Activated CD4-positive, alpha-beta memory T cell treated with anti-CD3 and anti-CD28 coated beads for 36 hours (primary cell): ENCODE measurements at regions not wholly inside any gene's neighbourhood (a gene's known extent, or its start where the extent isn't known, plus 50 kb on each side); places are given as distances from the start of the nearest gene placed in this dataset.
"Not testable (repeated sequence)": the region's sequence is repeated elsewhere in the genome, so short reads cannot be mapped to it uniquely, and the experiment has no call there.

Source experiments
- CTCF ChIA-PET: fragments of 350-600 bp; sonication (Branson Sonifier 250); formaldehyde crosslinking; loops from one replicate; lab custom pipeline; 2021; ENCODE audit warnings: antibody characterized with exemption, inconsistent platforms; lab: Charles Lee
- POLR2A ChIA-PET: fragments of 350-600 bp; sonication (Branson Sonifier 250); formaldehyde crosslinking; loops from one replicate; lab custom pipeline; 2021; ENCODE audit warnings: antibody characterized with exemption; lab: Charles Lee
- DNase-seq: peaks from one replicate; pipeline ENCODE4 v3.0.0-alpha.2; 2020
- H3K27ac Mint-ChIP-seq: one replicate; pipeline ENCODE4 v1.8.0; 2021; ENCODE audit warnings: mixed read lengths
- H3K27me3 Mint-ChIP-seq: one replicate; pipeline ENCODE4 v1.8.0; 2021; ENCODE audit warnings: mixed read lengths
- H3K36me3 Mint-ChIP-seq: one replicate; pipeline ENCODE4 v1.8.0; 2021; ENCODE audit warnings: mixed read lengths
- H3K4me1 Mint-ChIP-seq: one replicate; pipeline ENCODE4 v1.8.0; 2021; ENCODE audit warnings: low read depth, mixed read lengths
- H3K4me3 Mint-ChIP-seq: one replicate; pipeline ENCODE4 v1.8.0; 2021; ENCODE audit warnings: mild to moderate bottlenecking, mixed read lengths
- H3K9me3 Mint-ChIP-seq: one replicate; pipeline ENCODE4 v1.8.0; 2021; ENCODE audit warnings: mixed read lengths
- intact Hi-C: fragments of 100-400 bp; cut with micrococcal nuclease; formaldehyde crosslinking; loops from one replicate; pipeline ENCODE4 v1.15.1; 2023

DNA sequence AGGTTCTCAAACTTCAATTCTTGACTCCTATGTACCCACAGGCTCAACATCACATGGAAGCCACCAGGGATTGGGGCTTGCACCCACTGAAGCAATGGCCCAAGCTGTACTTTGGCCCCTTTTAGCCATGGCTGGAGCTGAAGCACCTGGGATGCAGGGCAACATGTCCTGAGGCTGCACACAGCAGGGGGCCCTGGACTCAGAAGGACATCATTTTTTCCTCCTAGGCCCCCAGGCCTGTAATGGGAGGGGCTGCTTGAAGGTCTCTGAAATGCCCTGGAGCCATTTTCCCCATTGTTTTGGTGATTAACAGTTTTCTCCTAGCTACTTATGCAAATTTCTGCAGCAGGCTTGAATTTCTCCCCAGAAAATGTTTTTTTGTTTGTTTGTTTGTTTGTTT lies 465.1 kb upstream of the PCDH10 start:
- Mint-ChIP-seq H3K9me3 (peaks cover 26% of the 10 kb centered on the region), H3K27ac (no peak overlapping the region), H3K4me1 (no peaks in the 10 kb centered on the region), H3K4me3 (no peak overlapping the region), H3K27me3 (no peaks in the 10 kb centered on the region), H3K36me3 (no peaks in the 10 kb centered on the region)
- intact Hi-C loops, result no loop called here
- POLR2A ChIA-PET, result no interaction called here
- CTCF ChIA-PET, result no interaction called here
- no peak for DNase-seq

GRCh38 chr4:132691026-132691425 lies 458.1 kb upstream of the PCDH10 start:
- no peaks in the 10 kb centered on the region for H3K27me3 Mint-ChIP-seq
- intact Hi-C loops, result no loop called here
- no peaks in the 10 kb centered on the region for H3K4me1 Mint-ChIP-seq
- no peak overlapping the region for H3K4me3 Mint-ChIP-seq
- no peaks in the 10 kb centered on the region for H3K36me3 Mint-ChIP-seq
- H3K9me3 Mint-ChIP-seq, result peaks cover 22% of the 10 kb centered on the region
- POLR2A ChIA-PET, result no interaction called here
- CTCF ChIA-PET, result no interaction called here
- DNase-seq, result no peak
- no peak overlapping the region for H3K27ac Mint-ChIP-seq

DNA sequence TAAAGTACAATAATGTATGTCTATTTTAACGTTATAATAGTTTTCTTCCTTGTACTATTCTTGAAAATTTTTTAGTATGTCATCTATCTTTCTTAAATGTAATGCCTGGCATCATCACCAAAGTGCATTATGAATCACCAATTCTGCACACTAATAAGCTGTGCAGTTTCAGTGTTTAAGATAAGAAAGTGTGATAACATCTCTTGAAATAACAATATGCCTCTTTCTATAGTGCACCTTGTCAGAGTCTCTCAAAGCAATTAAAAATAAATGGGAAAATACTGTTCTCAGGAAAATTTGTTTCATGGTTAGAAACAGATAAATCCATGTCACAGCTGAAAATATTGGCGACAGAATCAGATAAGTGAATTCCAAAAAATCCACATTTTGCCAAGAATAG lies 457.4 kb upstream of the PCDH10 start:
- H3K36me3 Mint-ChIP-seq, result no peaks in the 10 kb centered on the region
- intact Hi-C loops, result no loop called here

DNA sequence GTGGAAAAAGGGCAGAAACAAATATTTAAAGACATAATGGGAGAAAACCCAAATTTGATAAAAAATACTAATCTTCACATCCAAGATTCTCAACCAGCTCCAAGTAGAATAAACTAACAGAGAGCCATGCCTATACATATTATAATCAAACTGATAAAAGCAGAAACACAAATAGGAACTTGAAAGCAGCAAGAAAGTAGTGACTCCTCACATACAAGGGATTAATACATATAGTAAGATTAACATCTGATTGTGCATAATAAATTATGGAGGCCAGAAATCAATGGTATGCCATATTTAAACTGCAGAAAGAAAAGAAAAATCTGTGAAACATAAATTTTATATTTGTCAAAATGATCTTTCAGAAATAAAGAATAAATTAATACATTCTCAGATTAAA lies 454.3 kb upstream of the PCDH10 start:
- Mint-ChIP-seq H3K36me3 (no peaks in the 10 kb centered on the region), H3K4me3 (no peak overlapping the region), H3K27me3 (no peaks in the 10 kb centered on the region), H3K4me1 (no peaks in the 10 kb centered on the region), H3K9me3 (peaks cover 28% of the 10 kb centered on the region), H3K27ac (no peak overlapping the region)
- intact Hi-C loops, result no loop called here
- no peak for DNase-seq
- ChIA-PET POLR2A (no interaction called here), CTCF (no interaction called here)

More for the DNA sequence above, 457.4 kb upstream of the PCDH10 start:
- DNase-seq, result no peak
- Mint-ChIP-seq H3K27ac (no peak overlapping the region), H3K9me3 (peaks cover 22% of the 10 kb centered on the region), H3K4me1 (no peaks in the 10 kb centered on the region), H3K27me3 (no peaks in the 10 kb centered on the region), H3K4me3 (no peak overlapping the region)
- CTCF ChIA-PET, result no interaction called here
- POLR2A ChIA-PET, result no interaction called here

- intact Hi-C loops, CTCF ChIA-PET, POLR2A ChIA-PET, H3K36me3 Mint-ChIP-seq, DNase-seq, H3K4me1 Mint-ChIP-seq, H3K27me3 Mint-ChIP-seq, H3K4me3 Mint-ChIP-seq, H3K27ac Mint-ChIP-seq: not testable (repeated sequence)
- peaks cover 27% of the 10 kb centered on the region for H3K9me3 Mint-ChIP-seq
Measured at GRCh38 chr4:132697505-132697904, 451.6 kb upstream of the PCDH10 start.

- no peaks in the 10 kb centered on the region for H3K4me1 Mint-ChIP-seq
- no peak overlapping the region for H3K4me3 Mint-ChIP-seq
- CTCF ChIA-PET, result no interaction called here
- no peaks in the 10 kb centered on the region for H3K27me3 Mint-ChIP-seq
- peaks cover 9% of the 10 kb centered on the region for H3K9me3 Mint-ChIP-seq
- H3K27ac Mint-ChIP-seq, result no peak overlapping the region
- DNase-seq, result no peak
- no peaks in the 10 kb centered on the region for H3K36me3 Mint-ChIP-seq
- intact Hi-C loops, result no loop called here
- POLR2A ChIA-PET, result no interaction called here
Measured at GRCh38 chr4:132707955-132708354, 441.1 kb upstream of the PCDH10 start.

GRCh38 chr4:132709056-132709455 lies 440.0 kb upstream of the PCDH10 start:
- no peak for DNase-seq
- CTCF ChIA-PET, result no interaction called here
- H3K9me3 Mint-ChIP-seq, result peaks cover 14% of the 10 kb centered on the region
- POLR2A ChIA-PET, result no interaction called here
- H3K36me3 Mint-ChIP-seq, result no peaks in the 10 kb centered on the region
- no peaks in the 10 kb centered on the region for H3K27me3 Mint-ChIP-seq
- H3K4me3 Mint-ChIP-seq, result no peak overlapping the region
- intact Hi-C loops, result no loop called here
- no peaks in the 10 kb centered on the region for H3K4me1 Mint-ChIP-seq
- H3K27ac Mint-ChIP-seq, result no peak overlapping the region

GRCh38 chr4:132710971-132711370 lies 438.1 kb upstream of the PCDH10 start:
- intact Hi-C loops, result no loop called here
- Mint-ChIP-seq H3K9me3 (peaks cover 14% of the 10 kb centered on the region), H3K36me3 (no peaks in the 10 kb centered on the region), H3K27me3 (no peaks in the 10 kb centered on the region), H3K4me1 (no peaks in the 10 kb centered on the region), H3K27ac (no peak overlapping the region), H3K4me3 (no peak overlapping the region)
- no peak for DNase-seq
- ChIA-PET CTCF (no interaction called here), POLR2A (no interaction called here)

DNA sequence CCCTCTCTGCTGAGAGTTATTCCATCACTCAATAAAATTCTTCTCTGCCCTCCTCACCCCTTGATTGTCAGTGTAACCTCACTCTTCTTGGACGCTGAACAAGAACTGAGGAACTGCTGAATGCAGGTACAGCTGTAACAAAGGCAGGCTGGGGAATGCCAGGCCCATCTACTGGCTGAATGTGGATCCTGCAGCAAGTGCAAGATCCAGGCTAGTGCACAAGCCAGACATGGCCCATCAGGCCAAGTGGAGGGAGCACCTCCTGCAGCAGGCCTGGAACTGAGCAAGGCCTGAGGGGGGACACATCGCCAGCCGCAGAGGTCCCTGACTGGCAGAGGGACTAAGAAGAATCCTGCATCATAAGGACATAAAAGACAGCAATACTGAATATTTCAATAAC lies 411.8 kb upstream of the PCDH10 start:
- H3K4me3 Mint-ChIP-seq, result no peak overlapping the region
- no peak for DNase-seq
- H3K4me1 Mint-ChIP-seq, result no peaks in the 10 kb centered on the region
- no peaks in the 10 kb centered on the region for H3K27me3 Mint-ChIP-seq
- H3K27ac Mint-ChIP-seq, result no peak overlapping the region
- peaks cover 12% of the 10 kb centered on the region for H3K9me3 Mint-ChIP-seq
- intact Hi-C loops, result no loop called here
- CTCF ChIA-PET, result no interaction called here
- POLR2A ChIA-PET, result no interaction called here
- H3K36me3 Mint-ChIP-seq, result no peaks in the 10 kb centered on the region

DNA sequence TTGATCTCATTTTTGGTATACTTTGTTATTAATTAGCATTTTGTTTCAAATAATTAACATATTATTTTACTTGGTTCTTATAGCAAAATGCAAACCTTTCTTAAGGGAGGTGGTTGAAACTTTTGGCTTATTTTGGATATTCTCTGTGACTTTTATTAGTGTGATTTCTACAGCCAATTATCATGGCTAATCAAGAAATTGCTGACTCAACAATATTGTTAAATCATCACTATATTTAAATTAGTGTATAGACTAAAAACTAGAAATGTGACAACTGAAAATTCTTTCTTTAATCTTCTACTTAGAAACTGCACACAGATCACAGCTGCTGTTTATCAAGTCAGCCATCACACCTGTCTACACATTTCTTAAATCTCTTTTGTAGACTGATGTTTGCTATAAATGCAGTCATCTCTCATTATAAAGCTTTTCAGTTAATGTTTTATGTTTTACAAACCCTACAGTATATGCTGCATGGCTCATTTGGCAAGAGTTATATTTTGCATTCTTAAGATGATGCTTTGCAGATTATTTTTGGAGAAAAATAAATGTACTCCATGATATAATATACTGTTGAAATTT lies 389.8 kb upstream of the PCDH10 start:
- no peaks in the 10 kb centered on the region for H3K4me1 Mint-ChIP-seq
- H3K27me3 Mint-ChIP-seq, result no peaks in the 10 kb centered on the region
- H3K36me3 Mint-ChIP-seq, result no peaks in the 10 kb centered on the region
- H3K4me3 Mint-ChIP-seq, result no peak overlapping the region
- ChIA-PET CTCF (no interaction called here), POLR2A (no interaction called here)
- no peak overlapping the region for H3K27ac Mint-ChIP-seq
- peaks cover 10% of the 10 kb centered on the region for H3K9me3 Mint-ChIP-seq
- DNase-seq, result no peak
- intact Hi-C loops, result no loop called here

GRCh38 chr4:132763465-132763864 lies 385.6 kb upstream of the PCDH10 start:
- no peaks in the 10 kb centered on the region for H3K4me1 Mint-ChIP-seq
- no peak for DNase-seq
- intact Hi-C loops, result no loop called here
- no peaks in the 10 kb centered on the region for H3K27me3 Mint-ChIP-seq
- H3K9me3 Mint-ChIP-seq, result peaks cover 15% of the 10 kb centered on the region
- no peak overlapping the region for H3K27ac Mint-ChIP-seq
- no peaks in the 10 kb centered on the region for H3K36me3 Mint-ChIP-seq
- CTCF ChIA-PET, result no interaction called here
- no peak overlapping the region for H3K4me3 Mint-ChIP-seq
- POLR2A ChIA-PET, result no interaction called here

DNA sequence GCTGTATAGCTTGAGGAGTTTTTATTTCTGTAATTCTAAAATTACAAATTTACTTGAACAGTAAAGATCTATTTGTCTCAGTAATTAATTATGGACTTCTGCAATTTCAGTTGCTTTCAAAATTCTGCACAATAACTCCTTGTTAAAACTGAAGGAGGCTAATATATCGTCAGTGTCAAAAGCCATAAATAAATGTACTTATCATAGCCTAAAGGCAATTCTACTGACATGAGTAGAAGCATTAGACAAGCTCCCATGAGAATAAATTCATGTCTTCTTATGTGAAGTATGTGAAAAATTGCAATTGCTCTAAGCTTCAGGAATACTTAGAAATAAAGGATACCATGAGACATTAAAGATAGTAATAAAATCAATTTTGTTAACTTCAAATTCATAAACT lies 381.2 kb upstream of the PCDH10 start:
- ChIA-PET POLR2A (no interaction called here), CTCF (no interaction called here)
- Mint-ChIP-seq H3K27me3 (no peaks in the 10 kb centered on the region), H3K27ac (no peak overlapping the region), H3K4me3 (no peak overlapping the region), H3K36me3 (no peaks in the 10 kb centered on the region), H3K9me3 (peaks cover 16% of the 10 kb centered on the region), H3K4me1 (no peaks in the 10 kb centered on the region)
- no peak for DNase-seq
- intact Hi-C loops, result no loop called here

- no peaks in the 10 kb centered on the region for H3K4me1 Mint-ChIP-seq
- peaks cover 8% of the 10 kb centered on the region for H3K9me3 Mint-ChIP-seq
- H3K4me3 Mint-ChIP-seq, result no peak overlapping the region
- no peak for DNase-seq
- no peaks in the 10 kb centered on the region for H3K36me3 Mint-ChIP-seq
- intact Hi-C loops, result no loop called here
- H3K27ac Mint-ChIP-seq, result no peak overlapping the region
- ChIA-PET POLR2A (no interaction called here), CTCF (no interaction called here)
- H3K27me3 Mint-ChIP-seq, result no peaks in the 10 kb centered on the region
Measured at GRCh38 chr4:132770776-132771175, 378.3 kb upstream of the PCDH10 start.
